Inflammatory macrophage treated with lipopolysaccharide for 4 hours (primary cell): ENCODE measurements at regions not wholly inside any gene's neighbourhood (a gene's known extent, or its start where the extent isn't known, plus 50 kb on each side); places are given as distances from the start of the nearest gene placed in this dataset.
"Not testable (repeated sequence)": the region's sequence is repeated elsewhere in the genome, so short reads cannot be mapped to it uniquely, and the experiment has no call there.

Experiments
- DNase-seq: peaks from one replicate; pipeline ENCODE4 v3.0.0-alpha.2; 2020

DNA sequence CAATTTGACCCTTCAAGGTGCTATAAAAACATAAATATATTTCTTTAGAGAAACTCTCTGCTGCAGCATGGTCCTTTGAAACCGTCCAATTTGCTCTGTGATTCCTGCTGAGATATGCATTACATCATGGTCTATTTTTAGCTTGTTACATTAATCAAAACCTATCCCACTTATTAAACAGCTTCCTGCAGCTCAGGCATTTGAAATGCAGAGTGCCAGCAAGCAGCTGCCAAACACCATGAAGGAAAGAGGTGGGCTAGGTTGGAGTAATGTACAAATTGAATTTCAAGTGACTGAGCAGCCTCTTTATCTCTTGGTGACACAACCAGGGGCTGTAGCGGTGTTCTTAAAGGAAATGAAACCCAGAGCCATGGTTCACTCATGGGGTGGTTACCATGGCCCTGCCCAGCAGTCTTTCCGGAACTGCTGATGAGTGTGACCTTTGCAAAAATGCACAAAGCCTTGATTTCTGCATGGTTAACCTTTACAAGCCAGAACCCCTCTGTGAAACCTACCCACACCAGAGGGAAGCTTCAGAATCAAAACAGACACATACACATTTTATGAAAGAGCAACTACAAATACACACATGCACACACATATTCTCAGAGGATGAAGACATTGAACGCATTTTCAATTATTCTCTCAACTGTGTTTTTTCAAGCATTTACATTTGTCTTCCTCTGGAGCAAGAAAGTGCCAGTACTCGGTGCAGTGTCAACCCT is 155.8 kb upstream of the ZNF608 start:
- peak; percentile 89 for DNase-seq

DNA sequence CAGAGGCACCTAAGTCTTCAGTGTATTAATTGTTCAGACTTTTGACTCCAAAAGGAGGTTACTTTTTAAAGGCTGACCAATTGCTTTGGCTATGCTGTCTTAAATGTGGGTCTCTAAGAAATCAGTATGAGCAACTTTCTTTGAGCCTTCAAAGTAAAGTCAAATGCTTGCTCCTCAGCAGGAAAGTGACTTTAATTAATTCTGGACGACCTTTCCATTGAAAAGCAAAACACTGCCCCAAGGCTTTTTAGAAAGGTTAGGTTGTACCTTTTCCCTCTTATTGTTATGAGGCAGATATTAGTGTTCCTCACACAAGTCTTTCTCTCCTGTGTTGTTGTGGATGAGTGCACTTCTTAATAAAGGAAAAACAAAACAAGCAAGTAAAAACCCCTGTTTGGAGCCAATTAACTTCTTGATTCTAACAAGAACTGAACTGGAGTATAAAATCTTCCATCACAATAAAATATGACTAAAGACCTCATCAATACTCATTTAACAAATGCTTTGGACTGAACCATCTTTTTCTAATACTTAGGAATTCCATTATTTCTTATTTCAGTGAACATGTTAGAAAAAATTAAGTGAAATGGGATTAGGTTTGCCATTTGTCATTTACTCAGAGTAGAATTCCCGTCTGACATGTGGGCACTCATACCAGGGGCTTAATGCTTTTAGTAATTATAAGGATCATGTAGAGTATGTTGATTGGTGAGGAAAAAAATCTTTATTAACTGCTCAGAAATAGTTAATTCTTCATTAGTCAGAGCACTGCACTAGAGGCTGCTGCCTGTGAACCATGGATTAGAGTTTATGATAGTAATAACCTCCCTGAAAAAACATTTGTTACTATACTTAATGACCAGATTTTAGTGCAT is 159.1 kb upstream of the ZNF608 start:
- no peak for DNase-seq

- peak; percentile 47 for DNase-seq
Measured at GRCh38 chr5:124906339-124907097, 160.1 kb upstream of the ZNF608 start.

GRCh38 chr5:124907098-124907644 is 160.7 kb upstream of the ZNF608 start:
- no peak for DNase-seq

- peak; percentile 92 for DNase-seq
Measured at GRCh38 chr5:124908581-124909451, 162.4 kb upstream of the ZNF608 start.

GRCh38 chr5:124909734-124910133 is 163.3 kb upstream of the ZNF608 start:
- no peak for DNase-seq

- DNase-seq, result no peak
Measured at GRCh38 chr5:124910354-124911016, 164.0 kb upstream of the ZNF608 start.

DNA sequence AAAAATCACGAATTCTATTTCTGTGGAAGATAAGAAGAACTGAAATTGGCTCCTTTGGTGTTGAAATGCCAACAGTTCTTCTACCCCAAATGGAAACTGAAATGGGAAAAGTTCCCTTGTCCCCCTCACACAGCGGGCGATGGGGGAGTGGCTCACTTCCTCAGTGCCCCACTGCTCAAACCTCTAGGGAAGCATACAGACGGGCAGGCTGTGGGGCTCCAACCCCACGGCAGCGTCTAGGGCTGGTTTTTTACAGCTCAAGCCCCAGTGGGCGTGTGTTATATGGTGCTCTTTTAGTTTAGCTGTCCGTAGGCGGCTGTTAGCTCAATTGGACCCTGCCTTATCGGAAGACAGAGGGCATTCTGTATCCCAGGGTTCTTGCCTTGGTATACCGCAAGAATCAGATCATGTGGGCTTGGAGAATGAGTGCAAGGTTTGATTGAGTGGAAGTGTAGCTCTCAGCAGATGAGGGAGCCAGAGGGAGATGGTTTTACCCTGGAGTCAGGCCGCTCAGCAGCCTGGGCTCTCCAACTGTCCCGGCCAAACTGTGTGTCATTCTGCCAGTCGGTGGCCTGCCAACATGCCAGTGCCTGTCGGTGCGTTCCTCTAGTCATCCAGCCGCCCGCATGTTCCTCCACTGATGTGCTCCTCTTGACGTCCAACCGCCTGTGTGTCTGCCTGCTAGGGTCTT is 166.3 kb upstream of the ZNF608 start:
- DNase-seq, result peak; percentile 87

GRCh38 chr5:124913329-124913653 is 166.9 kb upstream of the ZNF608 start:
- no peak for DNase-seq

GRCh38 chr5:124916313-124916712 is 169.9 kb upstream of the ZNF608 start:
- DNase-seq, result not testable (repeated sequence)

- no peak for DNase-seq
Measured at GRCh38 chr5:124918618-124919017, 172.2 kb upstream of the ZNF608 start.

- DNase-seq, result peak; percentile 46
Measured at GRCh38 chr5:124919076-124919475, 172.6 kb upstream of the ZNF608 start.

DNA sequence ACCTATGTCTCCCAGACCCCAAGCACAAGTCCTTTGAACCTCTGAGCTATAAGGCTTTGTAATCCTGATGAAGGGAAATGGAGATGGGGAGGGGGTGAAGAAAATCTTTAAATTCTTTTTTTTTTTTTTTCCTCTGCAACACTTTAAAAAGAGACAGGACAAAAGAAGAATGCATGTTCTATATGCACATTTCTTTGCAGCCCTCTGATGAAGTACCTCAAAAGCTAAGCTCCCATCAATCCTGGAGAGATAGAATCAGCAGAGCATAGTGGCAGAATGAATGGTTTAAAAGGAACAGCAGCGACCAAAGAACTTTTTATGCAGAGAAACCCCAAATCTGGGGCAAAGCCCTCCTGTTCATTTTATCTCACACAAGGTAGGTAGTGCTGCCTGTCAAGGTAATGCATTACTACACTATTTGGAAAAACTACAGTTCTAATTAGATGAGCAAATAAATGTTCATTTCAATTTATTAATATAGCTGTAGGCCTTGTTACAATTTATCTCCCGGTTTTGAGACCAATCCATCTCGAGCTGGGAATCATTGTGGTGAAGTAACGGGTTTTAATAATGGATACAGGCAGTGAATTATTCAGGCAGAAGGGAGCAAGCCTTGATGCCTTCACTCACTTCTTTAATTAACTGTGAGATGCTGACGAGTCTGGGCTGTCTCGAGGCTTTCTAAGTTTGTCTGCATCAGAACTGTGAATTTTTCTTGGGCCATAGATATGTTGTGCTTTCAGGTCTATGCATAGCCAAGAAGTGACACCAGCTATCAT is 173.5 kb upstream of the ZNF608 start:
- DNase-seq, result no peak

DNA sequence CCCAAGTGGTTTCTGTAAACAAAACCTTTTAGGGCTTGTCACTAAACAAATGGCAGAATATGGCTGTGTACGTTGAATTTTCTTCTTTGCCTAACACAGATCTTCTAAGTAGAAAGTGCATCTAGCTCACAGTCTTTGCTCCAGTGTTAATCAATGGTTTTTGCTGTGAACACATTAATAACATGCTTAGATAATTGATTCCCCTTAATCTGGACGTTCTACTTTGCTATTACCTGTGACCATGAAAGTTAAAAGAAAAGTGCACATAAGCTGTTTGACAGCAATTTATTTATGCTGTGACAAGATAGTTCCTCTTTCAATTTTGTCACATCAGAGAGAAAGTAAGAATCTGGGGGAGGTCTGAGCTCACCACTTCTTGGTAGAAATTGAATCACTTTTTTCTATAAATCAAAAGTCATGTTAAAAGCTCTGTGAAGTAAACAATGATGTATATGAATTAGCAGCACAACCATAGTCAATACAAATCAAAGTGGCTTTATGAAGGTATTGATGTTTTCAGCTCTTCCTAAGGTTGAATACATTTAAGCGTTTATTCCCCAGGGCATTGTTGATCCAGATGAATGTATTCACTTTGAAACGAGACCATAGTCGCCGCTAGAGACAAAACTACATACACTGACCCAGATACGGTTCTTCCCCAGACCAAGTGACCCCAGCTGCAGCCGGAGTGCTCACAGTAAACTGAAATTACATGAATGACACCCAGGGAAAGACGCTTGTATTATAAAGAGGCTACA is 174.6 kb upstream of the ZNF608 start:
- peak; percentile 84 for DNase-seq

GRCh38 chr5:124921694-124922093 is 175.3 kb upstream of the ZNF608 start:
- no peak for DNase-seq

GRCh38 chr5:124922255-124922975 is 176.0 kb upstream of the ZNF608 start:
- DNase-seq, result no peak

- peak; percentile 28 for DNase-seq
Measured at GRCh38 chr5:124923131-124923530, 176.7 kb upstream of the ZNF608 start.

DNA sequence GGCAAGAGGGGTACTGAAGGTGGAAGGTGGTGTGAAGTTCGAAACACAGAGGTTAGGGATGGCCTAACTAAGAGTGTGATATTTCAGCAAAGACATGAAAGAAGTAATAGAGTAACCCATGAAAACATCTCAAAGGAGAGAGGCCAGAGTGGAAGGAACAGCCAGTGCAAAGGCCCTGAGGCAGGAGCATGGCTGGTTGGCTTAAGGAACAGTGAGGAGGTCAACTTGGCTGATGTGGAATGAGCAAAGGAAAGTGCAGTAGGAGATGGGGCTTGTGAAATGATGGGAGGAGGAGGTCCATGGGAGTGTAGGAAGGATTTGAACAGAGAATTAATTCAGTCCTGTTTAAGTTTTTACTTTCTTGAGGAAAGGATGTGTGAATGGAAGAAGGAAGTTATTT is 178.3 kb upstream of the ZNF608 start:
- no peak for DNase-seq

DNA sequence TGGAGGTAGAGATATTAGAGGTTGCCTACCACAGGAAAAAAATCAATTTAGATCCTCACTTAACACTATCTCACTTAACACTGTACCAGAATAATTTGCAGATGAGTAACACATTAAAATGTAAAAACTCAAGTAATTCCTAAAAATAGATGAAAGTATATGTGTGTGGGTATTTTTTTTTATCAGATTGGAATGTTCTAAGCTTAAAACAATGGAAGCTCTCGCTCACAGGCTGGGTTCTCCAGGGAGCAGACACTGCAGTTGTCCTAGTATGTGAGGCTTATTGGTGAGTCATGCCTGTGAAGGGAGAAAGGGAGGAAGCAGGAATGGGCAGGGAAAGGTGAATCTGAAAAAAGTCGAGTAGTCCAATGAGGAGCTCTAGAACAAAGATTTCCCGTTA is 181.3 kb upstream of the ZNF608 start:
- DNase-seq, result no peak
